Stimulated activated CD4-positive, alpha-beta T cell treated with anti-CD3 and anti-CD28 coated beads, Interleukin-4, amount 100 ng/mL, for 24 hours (primary cell): ENCODE measurements at regions not wholly inside any gene's neighbourhood (a gene's known extent, or its start where the extent isn't known, plus 50 kb on each side); places are given as distances from the start of the nearest gene placed in this dataset.
A peak's percentile ranks its signal among the peaks of the same experiment; 100 is the strongest.
"Not testable (repeated sequence)": the region's sequence is repeated elsewhere in the genome, so short reads cannot be mapped to it uniquely, and the experiment has no call there.

Experiments
- DNase-seq: peaks from one replicate; pipeline ENCODE4 v3.0.0-alpha.2; 2020

DNA sequence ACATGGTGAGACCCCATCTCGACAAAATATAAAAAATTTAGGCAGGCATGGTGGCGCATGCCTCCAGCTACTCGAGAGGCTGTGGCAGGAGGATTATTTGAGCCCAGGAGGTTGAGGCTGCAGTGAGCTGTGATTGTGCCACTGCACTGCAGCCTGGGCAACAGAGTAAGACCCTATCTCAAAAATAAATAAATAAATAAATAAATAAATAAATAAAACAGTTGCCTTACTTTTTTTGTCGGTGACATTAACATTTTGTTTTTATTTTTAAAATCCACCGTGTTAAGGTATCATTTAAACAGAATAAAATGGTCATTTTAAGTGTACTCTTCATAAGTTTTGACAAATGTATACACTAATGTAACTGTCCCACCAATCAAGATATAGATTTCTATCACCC lies 57.0 kb downstream of the RASL11A start:
- DNase-seq, result no peak

DNA sequence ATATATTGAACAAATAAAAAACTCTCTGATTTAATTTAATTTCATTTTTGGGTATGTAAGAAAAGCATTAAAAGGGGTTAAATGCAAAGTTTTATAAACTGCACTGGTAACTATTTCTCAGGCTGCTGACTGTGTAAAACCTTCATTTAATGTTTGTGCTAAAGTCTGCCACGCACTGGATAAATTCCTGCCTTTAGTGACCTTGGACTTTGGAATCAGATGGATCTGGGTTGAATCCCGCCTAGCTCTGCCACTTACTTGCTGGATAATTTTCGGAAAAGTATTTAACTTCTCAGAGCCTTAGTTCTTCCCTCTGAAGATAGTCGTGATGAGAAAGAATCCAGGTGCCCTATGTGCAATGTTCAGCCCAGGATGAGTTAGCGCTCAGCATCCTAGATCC lies 58.6 kb downstream of the RASL11A start:
- DNase-seq, result no peak

DNA sequence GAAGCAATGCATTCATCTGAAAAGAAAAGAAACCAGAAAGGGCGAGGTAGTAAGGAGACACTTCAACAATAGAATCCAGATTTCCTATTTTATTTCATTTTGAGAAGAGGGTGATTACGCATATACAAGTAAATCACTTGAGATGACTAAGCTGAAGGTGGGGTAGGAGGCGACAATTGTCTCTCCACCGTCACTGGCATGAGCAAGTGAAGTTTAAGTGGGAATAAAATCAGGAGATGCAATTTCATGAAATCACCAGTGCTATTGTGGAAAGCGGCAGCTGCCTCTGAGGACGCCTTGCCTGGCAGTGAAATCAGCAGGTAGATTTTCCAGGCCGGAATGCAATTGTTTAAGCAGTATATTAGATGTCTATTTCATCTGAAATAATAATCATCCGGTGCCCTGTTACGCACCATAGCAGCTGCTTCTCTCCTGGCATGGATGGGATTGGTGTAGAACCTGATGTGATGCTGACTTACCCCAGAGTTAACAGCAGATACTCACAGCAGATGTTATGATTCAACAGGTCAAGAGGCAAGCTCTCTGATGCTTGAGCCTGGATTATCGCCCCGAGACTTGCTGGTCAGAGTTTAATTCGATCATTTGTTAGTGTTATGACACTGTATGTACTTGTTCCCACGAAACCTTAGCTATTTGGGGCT lies 64.3 kb downstream of the RASL11A start:
- no peak for DNase-seq

DNA sequence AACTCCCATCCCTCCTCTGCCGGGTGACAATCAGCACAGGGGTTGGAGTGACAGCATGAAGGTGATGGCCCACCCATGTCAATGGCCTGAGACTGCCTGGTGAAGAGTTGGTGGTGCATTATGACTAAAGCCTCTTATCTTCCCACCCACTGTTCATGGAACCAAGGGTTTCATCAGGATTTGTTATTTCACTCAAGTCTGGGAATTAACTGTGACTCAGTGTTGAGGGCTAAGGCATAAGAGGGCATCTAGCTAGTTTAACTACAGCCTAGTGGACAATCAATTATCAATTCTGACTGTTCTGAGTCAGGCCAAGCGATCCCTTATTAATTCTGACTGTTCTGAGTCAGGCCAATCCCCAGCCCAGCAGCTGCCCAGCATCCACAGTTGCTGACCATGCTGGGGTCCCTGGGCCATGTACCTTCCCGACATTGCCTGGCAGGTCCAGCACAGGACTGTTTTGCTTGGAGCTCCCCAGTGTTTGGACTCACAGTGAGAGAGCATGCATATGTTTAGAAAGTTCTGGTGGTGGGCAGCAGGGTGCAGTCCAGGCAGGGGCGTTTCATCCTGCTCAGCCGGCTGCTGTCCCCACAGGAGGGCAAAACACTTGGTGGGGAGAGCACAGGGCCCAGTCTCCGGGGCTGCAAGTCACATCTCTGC lies 65.5 kb downstream of the RASL11A start:
- DNase-seq, result no peak

DNA sequence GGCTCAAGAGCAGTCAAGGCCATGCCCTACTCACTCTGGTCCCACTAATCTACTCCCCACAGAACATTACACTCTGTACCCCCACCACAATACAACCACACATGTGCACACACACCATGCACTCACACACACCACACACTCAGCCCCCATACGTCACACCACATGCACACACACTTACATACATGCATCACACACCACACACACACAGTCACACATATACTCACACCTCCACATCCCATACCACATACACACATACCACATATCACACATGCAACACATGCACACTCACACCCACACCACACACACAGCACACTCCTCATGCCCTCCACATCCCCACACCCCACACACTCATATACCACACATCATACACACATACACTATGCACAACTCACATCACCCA lies 67.6 kb downstream of the RASL11A start:
- no peak for DNase-seq

DNA sequence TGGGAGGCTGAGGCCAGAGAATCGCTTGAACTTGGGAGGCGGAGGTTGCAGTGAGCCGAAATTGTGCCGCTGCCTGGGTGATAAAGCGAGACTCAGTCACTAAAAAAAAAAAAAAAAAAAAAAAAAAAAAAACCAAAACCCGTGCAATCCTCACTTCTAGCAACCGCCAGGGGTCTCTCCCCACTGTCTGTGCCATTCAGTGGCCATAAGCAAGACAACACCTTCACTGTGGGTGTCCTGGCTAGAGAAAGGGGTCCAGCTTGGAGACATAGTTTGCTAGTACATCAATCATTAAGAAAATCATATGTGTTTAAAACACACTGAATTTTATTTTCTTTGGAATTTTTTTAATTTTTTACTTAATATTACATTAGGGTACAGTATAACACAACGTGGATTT lies 68.2 kb downstream of the RASL11A start:
- DNase-seq, result no peak

DNA sequence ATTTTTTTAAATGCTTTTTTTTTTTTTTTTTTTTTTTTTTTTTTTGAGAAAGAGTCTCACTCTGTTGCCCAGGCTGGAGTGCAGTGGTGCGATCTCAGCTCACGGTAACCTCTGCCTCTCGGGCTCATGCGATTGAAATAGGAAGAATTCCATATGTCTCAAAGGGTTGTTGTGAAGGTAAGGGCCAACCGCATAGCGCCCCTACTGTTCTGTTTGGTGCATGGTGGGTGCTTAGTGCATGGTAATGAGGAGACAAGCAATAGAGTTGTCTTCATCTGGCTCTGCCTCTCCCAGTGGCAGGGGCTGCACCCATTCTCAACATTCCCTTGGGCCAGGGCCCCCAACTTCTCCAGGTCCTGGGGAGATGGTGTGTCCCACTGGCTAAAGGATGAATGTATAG lies 68.7 kb downstream of the RASL11A start:
- DNase-seq, result peak; percentile 42

DNA sequence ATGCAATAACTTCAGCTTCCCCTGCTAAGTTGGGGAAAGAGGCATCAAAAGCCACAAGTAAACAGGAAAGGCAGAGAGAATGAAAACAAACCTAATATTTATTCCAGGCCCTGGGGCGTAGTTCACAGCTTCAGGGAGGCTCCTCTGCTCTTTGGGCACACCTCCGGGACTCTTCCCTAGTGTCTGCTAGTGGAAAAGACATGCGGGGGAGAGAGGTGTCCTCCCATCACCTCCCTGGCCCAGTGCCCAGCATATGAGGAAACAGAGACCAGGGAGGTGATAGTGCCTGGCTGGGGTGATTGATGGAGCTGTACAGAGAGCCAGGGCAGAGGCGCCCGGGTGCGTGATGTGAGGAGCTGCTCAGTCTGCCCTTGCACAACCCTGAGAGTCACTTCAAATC lies 71.0 kb downstream of the RASL11A start:
- no peak for DNase-seq

DNA sequence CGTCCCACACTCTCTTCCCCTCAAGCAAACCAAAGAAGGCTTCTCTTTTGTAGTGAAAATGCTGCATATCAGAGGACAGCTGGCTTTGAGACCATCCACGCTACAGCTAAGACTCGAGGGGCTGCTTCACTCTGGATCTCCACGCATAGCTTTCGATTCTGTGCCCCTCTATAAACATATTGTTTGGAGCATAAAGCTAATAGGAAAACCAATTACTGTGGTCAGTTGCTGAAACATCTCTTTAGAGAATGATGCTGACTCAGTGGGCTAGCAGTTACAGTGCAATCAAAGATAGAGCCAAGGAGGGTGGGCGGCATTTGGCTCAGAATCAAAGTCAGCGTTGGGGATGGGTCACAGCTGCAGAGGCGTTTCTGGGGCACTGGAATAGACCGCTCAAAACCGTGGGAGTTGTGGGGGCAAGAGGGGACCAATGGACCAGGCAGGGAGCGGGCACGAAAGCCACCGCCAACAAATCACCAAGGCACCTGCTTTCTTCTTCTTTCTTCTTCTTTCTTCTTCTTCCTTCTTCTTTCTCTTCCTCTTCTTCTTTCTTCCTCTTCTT lies 76.7 kb downstream of the RASL11A start:
- no peak for DNase-seq

DNA sequence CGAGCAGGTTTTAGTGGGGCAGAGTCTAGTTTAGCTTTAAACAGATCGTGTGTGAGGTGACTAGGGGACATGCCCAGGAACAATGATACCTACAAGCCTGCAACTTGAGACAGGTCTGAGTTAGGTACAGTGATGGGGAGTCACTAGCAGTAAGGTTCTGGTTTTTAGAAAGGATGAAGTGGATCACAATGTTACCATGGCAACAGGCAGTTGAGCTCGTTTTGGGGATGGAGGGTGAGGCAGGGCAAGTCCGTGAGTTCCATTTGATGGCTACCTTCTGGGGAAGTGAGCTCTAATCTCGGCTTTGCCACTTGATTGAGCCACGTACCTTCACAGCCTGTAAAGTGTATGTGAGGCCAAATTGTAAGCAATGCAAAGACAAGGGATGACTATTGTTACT lies 76.0 kb upstream of the GTF3A start:
- no peak for DNase-seq

DNA sequence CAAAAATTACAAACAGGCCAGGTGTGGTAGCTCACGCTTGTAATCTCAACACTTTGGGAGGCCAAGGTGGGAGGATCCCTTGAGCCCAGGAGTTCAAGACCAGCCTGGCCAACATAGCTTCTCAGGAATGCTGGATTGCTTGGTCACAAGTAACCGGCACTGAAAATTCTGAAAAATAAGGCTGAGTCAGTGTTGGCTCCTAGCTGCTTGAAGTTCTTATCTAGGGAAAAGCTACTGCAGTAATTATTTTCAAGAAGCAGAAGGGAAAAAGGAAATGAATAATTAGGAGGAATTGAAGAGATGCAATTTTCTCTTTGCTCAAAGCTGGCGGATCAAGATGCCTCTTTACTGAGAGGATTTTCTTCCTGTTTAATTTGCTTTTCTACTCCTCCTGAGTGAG lies 75.0 kb upstream of the GTF3A start:
- DNase-seq, result no peak

DNA sequence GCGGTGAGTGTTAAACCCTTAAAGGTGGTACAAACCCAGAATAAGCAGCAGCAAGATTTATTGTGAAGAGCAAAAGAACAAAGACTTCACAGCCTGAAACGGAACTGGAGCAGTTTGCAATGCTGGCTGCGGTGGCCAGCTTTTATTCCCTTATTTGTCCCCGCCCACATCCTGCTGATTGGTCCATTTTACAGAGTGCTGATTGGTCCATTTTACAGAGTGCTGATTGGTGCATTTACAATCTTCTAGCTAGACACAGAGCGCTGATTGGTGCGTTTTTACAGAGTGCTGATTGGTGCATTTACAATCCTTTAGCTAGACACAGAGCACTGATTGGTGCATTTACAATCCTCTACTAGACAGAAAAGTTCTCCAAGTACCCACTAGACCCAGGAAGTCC lies 73.6 kb upstream of the GTF3A start:
- DNase-seq, result not testable (repeated sequence)

DNA sequence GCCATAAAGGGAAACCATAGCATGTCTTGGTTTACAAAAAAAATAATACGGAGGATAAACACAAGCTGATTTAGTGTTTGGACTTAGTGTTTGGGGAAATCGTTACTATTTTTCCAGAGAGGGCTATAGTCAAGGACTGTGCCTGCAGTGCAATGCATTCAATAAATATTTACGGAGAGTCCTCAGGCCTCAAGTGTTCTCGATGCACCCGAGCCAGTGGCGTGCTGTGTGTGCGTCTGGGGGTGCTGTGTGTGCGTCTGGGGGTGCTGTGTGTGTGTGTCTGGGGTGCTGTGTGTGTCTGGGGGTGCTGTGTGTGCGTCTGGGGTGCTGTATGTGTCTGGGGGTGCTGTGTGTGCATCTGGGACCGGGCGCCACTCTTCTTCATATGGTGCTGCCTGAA lies 71.7 kb upstream of the GTF3A start:
- DNase-seq, result no peak

DNA sequence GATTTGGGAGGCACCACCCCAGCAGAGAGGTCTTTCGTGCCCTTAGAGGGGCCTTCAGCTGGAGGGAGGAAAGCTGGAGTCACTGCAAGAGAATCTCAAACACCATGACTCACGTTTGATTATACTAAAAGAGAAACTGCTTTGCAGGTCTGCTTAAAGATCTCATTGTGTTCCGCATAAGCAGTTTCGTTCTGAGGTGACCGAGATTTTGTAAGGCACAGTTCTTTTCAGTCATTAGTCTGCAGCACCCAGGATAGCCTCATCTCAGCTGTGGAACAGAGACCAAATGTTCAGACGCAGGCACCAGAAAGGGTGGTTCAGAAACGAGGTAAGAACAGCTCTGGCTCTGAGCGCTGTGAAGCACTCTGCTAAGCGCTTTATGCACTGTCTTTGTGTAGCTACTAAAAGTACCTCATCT lies 71.2 kb upstream of the GTF3A start:
- peak; percentile 50 for DNase-seq

DNA sequence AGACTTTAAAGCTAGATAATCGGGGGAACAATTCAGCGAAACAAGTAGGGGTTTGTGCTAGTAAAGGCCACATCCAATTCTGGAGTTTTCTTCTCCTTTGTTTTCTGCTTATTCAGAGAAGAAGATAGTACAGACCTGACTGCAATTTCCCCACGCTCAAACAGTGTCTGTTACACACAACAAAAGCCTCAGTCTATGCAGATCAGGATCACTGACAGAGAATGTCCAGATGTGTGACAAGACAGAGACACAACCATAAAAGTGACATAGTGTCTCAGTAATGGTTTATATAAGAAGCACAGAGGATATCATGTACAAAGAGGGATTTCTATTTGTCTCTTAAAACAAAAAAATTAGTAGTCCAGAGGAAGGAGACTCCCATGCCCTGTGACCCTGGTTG lies 70.7 kb upstream of the GTF3A start:
- no peak for DNase-seq

DNA sequence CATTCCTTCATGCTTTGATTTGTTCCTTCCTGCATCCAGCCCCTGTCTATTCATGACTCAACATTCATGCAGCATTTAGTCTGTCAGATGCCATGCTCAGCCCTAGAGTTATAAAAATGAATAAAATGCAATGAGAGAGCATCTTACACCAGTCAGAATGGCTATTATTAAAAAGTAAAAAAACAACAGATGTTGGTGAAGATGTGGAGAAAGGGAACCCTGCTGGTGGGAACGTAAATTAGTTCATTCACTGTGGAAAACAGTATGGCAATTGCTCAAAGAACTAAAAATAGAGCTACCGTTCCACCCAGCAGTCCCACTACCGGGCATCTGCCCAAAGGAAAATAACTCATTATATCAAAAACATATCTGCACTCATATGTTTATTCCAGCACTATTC lies 70.0 kb upstream of the GTF3A start:
- DNase-seq, result no peak

DNA sequence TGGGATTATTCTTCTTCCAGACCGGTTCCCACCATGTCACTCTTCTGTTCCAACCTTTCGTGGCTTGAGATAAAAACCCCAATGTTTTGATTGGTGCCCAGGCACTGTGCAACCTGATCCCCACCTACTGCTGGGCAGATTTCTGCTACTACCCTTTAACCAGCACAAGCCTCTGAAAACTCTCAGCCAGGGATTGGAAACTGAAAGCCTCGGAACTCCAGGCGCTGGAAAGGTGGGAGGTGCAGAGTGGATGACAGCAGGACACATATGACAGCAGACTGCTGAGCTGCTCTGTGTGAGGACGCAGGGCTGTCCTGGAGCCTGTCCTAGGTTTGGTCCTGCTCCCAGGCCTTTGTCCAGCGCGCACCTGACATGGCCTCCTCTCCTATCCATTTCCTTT lies 68.5 kb upstream of the GTF3A start:
- no peak for DNase-seq

DNA sequence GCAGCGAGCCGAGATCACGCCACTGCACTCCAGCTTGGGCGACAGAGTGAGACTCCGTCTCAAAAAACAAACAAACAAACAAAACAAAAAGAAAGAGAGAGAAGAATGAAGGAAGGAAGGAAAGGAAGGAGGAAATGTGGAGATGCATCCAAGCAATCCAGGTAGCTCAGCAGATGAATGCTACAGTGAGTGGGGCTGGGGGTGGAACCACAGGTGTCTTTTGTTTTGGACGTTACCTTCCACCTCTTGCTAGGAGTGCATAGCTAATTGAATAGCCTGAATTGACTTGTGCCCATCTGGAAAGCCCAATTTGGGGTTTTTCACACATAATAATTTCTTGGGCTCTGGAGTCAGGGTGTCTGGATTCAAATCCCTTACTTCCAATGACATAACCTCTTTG lies 66.0 kb upstream of the GTF3A start:
- DNase-seq, result no peak

DNA sequence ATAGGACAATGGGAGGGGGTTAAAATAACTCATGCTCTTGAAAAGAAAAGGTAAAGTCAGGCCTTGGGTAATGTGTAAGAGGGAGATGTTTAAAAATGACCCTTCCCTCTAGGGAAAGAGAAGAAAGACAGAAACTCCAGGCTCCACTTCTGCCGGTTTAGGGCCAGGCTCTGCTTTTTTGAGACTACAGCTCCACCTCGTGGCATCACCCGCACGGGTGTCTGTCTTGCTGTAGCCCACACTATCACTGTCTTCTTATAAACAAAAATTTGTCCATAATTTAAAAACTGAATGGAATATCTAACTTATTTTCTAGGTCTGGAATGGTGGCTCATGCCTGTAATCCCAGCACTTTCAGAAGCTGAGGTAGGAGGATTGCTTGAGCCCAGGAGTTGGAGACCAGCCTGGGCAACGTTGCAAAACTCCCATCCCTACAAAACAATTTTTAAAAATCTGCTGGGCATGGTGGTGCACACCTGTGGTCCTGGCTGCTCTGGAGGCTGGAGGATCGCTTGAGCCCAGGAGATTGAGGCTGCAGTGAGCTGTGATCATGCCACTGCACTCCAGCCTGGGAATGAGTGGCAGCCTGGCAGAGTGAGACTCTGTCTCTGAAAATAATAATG lies 65.1 kb upstream of the GTF3A start:
- peak; percentile 73 for DNase-seq

DNA sequence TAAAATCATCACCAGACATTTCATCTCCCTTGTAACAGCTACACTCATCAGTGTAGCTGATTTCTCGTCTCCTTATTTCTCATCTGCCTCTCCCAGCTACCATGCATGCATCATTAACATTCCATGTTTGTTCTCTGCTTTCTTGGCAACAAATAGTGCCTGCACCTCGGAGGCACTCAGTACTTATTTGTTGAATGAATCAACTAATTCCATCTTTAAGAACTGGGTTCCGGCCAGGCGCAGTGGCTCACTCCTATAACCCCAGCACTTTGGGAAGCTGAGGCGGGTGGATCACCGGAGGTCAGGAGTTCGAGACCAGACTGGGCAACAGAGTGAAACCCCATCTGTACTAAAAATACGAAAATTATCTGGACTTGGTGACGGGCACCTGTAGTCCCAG lies 63.9 kb upstream of the GTF3A start:
- no peak for DNase-seq

DNA sequence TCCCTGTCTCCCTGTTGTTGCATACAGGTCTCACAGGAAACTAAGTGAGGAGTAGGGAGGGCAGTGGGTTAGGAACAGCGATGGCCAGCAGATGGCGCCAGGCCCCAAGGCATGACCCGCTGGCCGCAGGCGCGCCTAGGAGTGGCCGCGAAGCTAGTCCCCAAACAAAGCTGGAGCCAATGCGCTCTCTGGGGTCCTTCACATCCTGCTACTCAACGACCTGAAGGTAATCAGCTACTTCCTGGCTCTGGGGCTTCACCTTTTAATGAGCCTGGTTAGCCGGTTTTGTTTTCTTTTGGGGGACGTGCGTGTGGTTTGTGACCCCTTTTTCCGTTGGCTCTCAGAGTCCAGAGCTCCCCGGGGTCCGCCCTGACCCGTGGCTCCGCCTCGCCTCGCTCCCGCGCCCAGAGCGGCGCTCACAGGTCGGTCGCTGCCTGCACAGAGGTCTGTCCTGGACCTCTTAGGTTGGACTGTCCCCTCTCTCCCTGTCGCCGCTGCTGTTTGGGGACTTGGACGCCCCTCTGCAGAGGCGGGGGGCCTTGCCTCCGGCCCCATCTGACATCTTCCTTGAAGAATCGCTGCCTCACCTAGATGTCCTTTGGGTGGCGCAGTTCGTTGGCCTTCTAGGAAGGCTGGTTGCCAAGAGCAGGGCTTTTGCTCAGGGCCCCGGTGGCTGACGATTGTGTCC lies 62.2 kb upstream of the GTF3A start:
- peak; percentile 81 for DNase-seq

DNA sequence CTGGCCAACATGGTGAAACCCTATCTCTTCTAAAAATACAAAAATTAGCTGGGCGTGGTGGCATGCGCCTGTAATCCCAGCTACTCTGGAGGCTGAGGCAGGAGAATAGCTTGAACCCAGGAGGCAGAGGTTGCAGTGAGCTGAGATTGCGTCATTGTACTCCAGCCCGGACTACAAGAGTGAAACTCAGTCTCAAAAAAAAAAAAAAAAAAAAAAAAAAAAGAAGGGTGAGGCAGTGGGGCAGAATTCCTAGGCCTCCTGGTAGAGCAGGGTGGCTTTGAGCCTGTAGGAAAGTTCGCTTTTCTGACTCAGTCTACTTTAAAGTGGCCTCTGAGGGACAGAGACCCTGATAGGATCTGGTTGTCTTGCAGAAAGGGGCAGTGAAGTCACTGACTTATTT lies 60.8 kb upstream of the GTF3A start:
- DNase-seq, result not testable (repeated sequence)

DNA sequence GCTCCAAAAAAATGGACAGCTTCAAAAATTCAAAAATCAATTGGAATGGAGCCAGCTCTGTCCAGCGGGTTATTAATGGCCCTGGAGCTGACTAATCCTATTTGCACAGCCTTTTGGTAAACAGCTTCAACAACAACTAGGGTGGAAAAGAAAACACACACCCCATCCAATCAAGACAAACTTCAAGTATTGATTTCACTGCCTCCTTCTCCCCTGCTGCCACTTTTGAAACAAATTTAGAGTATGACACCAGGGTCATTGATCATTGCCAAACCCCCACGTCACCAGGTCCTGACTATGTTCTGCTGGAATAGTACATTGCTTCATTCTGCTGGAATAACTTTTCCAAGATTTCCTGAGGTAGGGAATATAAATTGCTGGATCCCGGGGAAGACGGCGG lies 56.8 kb upstream of the GTF3A start:
- no peak for DNase-seq
